ENCODE measurements at regions not wholly inside any gene's neighbourhood (a gene's known extent, or its start where the extent isn't known, plus 50 kb on each side); places are given as distances from the start of the nearest gene placed in this dataset.

DNA sequence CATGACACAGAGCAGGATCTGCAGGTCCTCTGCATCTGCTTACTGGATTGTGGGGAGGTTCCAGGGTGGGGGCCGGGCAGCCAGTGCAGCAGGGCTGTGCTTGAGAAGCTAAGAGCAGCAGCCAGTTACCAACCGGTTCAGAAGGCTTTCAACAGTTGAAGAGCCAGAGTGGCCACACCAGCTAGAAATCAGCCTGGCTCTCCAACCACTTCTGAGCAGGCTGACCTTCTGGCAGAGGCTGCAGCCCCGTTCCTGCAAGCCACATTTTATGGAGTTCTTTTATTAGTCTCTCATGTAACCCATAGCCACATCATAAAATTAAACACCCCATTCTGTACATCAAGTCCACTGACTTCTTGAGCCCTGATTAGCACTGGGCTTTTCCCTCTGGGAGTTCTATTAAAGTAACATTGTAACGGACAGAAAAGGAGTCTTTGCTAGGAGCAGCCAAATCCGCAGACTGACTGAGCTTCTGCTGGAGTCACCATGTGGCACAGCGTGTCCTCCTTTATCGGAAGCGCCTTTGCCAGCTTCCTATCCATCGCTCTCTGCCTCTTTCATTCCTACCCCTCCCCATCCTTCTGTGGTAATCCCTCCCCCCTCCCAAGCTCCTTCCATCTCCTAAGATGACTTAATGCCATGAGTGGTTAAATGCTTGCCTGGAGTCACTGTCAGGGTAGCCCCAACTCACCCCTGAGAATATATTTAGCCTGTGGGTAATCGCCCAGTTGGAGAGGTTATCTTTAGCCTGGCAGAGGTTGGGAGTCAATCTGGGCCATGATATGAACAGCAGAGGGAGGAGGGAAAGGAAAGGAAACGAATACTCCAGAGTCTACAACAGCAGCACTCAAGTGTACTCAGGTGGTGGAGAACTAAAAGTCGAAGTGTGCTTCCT lies 138.5 kb upstream of the HES1 start:
- FAIRE-seq (no peak), DNase-seq (ENCODE audit: extremely low spot score, insufficient read length, low read depth) (no peak)

DNA sequence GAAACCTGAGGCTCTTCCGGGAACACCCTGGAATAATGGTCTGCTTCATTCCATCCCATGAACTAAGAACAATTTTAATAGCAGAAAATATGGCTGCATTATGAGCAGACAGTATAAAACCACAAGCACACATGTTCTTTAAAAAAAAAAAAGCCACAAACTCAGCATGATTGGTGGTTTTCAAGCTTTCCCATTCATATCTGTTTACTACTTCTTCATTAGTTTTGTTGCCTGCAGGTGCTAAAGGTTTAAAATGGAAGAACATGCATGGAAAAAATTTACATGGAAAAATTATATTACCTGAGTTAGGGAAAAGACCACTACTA lies 137.9 kb upstream of the HES1 start:
- DNase-seq (ENCODE audit: extremely low spot score, insufficient read length, low read depth) = no peak

DNA sequence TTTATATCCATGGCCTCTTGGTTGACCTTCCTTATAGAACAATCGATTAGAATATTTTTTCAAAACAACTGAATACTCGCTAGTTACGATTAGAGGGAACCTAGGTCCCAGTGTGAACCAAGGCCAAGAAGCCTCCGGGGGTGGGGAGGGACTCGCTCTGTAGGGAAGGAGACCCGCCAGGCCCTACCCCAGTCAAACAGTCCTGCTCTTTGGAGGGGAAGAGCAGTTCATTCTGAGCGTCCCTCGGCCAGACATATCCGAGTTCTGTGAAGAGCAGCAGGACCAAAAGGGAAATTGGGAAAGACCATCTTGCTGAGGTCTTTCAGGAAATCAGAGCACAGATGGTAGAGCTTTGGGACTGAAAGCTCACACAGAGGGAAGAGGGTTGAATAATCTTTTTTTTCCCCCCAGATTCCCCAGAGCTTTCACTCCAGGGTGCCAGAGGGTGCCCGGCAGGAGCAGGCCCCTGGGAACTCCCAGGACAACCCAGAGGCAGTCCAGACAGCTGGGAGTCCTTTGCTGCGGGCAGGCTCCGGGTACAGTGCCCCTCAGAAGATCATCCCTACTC lies 137.2 kb upstream of the HES1 start:
- DNase-seq (ENCODE audit: extremely low spot score, insufficient read length, low read depth) (no peak), FAIRE-seq (no peak)

More for the DNA sequence above, 137.9 kb upstream of the HES1 start:
- no peak for FAIRE-seq

DNA sequence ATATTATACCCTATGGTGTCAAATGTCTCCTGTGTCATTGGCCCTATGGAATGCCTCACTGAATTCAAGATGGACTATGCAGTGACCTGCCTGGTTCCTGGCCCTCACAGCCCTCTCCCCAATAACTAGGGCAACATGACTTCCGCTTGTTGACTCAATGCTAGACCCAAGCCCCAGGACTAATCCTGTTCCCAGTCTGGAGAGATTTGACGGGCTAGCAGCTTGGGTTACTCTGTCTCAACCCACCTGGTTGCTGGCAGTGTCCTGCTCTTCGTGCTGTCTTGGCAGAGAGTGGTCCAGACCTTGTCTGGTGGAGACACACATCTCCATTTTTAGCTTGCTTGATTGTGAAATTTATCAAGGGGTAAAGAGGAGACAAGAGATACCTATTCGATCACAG lies 135.8 kb upstream of the HES1 start:
- FAIRE-seq (no peak), DNase-seq (ENCODE audit: extremely low spot score, insufficient read length, low read depth) (no peak)

DNA sequence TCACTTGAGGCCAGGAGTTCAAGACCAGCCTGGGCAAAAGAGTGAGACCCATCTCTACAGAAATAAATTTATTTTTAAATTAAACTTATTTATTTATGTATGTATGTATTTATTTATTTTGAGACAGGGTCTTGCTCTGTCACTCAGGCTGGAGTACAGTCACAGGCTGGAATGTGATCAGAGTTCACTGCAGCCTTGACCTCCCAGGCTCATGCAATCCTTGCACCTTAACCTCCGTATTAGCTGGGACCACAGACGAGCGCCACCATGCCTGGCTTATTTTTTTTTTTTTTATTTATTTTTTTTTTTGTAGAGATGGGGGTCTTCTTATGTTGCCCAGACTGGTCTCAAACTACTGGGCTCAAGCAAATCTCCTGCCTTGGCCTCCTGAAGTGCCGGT lies 135.2 kb upstream of the HES1 start:
- DNase-seq (ENCODE audit: extremely low spot score, insufficient read length, low read depth) (no peak), FAIRE-seq (no peak)

DNA sequence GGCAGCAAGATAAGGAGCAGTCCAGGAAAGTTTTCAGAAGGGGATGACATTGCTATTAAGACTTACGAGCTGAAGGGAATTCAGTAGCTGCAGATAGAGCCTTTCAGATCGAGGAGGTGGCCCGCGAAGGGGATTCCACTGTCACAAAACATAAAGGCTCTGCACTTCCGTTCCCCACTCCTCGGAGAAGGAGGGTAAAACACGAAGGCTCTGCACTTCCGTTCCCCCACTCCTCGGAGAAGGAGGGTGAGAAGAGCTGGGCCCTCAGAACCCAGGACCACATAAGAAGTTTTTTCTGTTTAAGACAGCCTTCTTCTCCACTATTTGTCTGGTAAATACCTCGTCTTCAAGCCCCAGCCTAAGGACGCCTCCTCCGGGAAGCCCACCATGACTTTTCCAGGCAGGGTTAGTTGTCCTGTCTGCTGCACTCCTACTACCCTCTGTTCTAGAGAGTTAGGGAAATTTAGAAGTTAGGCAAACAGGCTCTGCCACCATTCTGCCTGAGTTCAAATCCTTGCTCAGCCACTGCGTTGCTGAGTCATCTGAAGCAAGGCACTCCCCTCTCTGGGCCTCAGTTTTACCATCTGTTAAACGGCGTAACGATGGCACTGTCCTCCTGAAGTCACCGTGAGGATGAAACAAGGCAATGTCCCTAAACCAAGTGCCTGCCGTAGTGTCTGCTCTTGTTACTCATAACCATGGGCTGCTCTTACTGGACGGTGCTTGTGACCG lies 134.1 kb upstream of the HES1 start:
- FAIRE-seq = no peak
- DNase-seq (ENCODE audit: extremely low spot score, insufficient read length, low read depth) = no peak

DNA sequence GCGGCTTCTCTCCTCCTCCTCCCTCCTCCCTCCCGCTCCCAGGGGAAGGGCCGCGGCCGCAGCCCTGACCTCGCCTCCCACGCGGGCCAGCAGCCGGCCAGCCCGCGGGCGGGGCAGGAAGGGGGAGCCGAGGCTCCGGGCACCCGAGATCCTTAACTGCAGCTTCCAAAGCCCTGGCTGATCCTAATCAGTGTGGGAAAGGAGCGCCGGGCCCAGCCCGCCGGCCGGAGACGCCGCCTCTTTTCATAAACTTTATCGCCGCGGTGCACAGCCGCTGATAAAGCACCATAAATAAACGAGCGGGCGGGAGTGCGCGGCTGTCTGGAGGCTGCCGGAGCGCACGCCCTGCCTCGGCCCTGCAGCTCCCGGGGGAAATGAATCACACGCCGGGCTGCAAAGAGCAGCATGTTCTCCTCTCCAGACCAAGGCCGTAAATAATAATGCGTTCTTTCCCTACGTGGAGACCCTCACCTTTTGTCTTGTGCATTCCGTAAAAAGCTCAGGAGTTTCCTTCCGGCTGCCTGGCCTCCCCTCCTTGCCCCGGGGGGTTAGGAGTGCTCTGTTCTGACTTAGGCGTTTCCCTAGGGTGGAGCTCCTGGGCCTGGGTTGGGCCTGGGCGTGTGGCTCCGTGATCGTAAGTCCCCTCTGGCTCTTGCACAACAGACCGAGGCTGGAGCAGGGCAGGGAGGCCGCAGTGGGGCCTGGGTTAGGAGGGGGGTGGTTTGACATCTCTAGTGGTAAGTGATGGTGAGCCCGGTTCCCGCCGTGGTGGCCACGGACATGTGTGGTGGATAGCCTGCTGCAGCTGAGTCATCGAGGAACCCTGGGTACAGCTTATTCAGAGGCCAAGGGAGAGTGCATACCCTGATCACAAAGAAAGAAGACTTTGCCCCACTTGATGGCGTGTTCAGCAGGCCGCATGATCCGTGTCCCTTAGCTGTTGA lies 132.6 kb upstream of the HES1 start:
- DNase-seq (ENCODE audit: extremely low spot score, insufficient read length, low read depth) = peak; percentile 47

DNA sequence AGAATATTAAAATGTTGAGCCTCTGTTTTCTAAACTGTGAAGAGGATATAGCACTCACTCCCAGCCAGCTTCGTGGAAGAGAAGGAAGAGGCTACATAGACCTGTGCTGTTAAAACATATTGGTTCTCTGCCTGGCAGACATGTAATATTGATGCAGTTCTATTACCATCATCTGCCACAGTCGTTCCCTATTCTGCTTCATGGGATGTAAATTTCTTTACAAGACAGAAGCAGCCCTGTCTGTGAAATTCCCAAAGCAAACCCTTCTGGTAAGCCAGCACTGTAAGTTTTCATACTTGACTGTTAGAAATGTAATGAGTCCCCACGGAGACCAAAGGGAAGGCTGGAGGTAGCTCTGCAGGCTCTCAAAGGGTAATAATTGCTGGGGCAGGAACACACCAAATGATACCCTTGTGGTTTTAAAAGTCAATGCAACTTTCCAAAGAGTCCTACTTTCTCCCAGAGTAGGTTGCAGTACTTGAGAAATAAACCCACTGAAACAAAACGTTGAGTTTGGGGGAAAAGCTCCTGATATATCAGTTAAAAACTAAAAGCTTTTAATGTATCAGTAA lies 129.9 kb upstream of the HES1 start:
- DNase-seq (ENCODE audit: extremely low spot score, insufficient read length, low read depth) = no peak
- no peak for FAIRE-seq

More for the DNA sequence above, 132.6 kb upstream of the HES1 start:
- peak; percentile 38 for FAIRE-seq

DNA sequence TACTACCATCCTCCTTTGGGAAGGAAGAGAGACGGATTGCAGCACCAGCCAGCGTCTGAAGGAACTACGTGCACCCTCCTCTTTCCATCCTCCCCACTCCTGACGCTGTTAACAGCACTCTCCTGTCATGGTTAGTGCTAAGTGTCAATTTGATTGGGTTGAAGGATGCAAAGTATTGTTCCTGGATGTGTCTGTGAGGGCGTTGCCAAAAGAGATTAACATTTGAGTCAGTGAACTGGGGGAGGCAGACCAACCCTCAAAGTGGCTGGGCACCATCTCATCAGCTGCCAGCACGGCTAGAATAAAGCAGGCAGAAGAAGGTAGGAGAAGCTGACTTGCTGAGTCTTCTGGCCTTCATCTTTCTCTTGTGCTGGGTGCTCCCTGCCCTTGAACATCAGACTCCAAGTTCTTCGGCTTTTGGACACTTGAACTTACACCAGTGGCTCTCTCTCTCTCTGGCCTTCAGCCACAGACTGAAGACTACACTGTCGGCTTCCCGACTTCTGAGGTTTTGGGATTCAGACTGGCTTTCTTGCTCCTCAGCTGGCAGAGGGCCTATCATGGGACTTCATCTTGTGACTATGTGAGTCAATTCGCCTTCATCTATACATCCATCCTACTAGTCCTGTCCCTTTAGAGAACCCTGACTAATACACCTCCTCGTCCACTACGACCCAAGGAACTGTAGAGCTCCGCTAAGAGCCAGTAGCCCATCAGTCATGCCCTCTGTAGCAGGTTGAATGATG lies 128.2 kb upstream of the HES1 start:
- DNase-seq (ENCODE audit: extremely low spot score, insufficient read length, low read depth) = no peak
- FAIRE-seq = no peak

DNA sequence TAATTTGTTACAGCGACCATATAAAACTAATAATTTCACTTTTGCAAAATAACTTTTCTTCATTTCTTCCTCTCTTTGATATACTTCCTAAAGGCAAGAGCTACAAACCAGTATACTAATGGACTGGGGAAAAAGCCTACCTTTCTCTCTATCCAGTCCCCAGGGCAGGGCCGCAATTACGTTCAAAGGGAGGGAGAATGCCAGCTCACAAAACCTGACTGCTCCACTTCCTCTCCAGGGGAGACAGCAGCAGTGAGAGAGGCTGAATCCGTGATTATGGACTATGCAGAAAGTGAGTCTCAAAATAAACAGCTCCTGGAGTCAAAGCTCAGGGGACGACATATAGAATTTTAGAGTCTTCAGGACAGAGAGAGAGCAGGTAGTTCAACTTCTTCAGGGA lies 126.9 kb upstream of the HES1 start:
- DNase-seq (ENCODE audit: extremely low spot score, insufficient read length, low read depth) (no peak), FAIRE-seq (no peak)

DNA sequence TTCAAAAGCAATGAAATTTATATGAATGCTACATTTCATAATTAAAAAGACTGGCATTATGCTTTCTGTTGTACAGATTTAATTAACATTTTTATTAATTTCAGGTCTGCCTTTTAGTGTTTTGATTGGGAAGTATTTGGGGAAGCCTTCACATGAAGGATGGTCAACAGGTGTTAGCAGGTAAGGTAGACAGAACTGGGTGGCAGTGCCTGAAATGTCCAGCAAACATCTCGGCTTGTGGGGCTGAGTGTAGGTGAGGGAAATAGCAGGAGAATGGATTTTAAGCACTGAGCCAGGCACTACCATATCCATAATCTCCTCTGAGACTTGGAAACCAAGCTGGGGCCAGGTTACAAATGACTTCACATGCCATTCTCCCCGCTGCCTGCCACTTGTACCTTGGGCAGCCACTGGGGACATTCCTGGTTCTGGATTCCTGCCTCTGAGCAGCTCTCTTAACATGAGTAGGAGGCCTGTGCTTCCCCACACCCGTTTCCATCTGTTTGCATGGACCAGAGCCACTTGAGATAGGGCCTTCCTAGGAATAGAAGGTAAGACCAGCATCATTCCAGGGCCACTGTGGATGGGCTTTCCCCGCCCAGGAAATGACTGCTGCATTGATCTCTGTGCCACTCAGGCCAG lies 125.9 kb upstream of the HES1 start:
- DNase-seq (ENCODE audit: extremely low spot score, insufficient read length, low read depth) (no peak), FAIRE-seq (no peak)

DNA sequence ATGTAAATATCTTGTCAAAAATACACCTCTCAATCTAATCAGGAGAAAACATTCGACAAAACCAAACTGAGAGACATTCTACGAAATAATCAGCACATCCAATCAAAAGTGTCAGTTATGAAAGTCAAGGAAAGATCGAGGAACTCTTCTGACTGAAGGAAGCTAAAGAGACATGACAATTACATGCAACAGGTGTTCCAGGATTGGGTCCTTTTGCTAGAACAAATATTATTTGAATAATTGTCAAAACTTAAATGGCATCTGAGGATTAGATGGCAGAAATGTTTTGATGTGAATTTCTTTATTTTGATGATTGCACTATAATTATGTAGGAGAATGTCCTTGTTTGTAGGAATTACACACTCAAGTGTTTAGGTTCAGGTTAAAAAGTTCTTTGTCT lies 124.1 kb upstream of the HES1 start:
- DNase-seq (ENCODE audit: extremely low spot score, insufficient read length, low read depth) (no peak), FAIRE-seq (no peak)

DNA sequence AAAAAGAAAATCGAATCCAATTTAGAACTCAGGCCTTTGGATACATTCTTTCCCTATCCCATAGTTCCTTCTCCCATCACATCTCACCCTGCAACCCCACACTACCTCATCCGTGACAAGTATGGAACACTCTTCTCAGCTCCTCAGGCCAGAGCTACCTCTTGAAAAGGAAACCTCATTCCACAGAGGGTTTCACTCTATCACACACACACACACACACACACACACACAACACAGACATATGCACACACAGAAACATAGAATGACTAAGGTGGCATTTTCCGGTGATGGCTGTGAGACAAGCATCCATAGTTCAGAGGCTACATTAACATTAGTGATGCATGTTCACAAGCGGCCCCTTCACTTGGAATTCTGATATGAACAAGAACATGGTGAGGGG lies 122.0 kb upstream of the HES1 start:
- FAIRE-seq (no peak), DNase-seq (ENCODE audit: extremely low spot score, insufficient read length, low read depth) (no peak)

DNA sequence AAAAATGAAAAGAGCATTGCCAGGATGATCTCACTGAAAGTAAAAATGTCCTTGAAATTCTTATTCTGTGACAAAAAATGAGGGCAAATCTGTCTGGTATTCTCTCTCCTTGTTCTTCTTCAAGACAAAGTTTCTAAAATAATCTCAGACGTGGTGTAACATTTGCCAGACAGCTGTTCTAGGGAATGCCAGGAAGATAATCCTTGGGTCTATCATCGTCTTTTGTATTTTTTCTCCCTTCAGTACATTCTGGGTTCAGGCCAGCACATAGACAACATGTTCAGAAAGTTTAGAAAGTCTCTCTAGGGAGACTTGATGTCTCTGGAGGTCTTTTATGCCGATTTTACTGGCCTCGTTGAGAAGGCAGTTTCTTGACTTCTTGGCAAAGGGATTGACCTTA lies 121.2 kb upstream of the HES1 start:
- FAIRE-seq = no peak
- DNase-seq (ENCODE audit: extremely low spot score, insufficient read length, low read depth) = no peak

DNA sequence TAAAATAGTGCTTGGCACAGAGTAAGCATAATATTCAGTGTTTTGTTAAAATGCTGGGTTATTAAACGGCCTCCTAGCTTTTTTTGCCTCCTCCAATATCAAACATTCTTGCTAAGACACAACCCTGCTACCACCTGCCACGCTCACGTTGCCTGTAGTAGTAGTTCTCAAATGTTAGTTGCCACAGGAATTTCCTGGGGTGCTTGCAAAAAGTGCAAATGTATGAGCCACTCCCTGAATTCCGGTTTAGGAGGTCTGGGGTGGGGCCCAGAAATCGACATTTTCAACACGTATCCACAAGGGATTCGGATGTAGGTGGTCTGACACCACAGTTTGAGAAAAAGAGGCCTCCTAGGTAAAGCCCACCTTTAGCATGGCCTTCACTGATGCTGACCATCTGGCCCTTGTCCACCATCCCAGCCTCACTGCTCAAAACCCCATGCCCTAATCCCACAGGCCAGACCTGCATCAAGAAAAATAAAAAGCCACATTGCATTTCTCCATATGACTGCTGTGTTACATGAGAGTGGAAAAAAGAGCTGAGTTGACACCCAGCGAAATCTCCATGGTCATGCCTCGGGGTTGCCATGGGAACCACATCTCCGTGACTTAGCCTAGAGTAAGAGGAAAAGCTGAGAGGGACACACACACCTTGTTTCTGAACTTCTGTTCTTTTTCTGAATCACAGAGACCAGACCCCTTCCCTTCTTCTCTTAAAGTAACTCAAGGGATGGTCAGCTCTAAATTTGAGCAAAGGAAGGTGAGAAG lies 116.4 kb upstream of the HES1 start:
- no peak for FAIRE-seq
- DNase-seq (ENCODE audit: extremely low spot score, insufficient read length, low read depth) = no peak

DNA sequence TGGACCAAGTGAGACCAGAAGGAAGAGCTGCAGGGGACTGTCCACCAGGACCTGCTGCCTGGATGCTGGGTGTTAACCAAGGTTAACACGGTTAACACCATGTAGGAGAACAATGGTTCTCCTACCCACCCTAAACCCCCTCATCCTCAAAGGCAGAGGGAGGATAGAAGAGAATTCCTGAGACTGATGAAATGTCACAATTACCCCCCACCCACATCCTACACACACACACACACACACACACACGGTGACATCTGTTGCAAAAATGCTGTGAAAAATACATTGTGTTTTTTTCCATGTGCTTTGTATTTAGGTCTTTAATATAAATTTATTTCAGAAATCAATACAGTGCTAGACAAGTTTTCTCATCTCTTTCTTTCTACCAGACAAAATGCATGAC lies 113.9 kb upstream of the HES1 start:
- DNase-seq (ENCODE audit: extremely low spot score, insufficient read length, low read depth) (no peak), FAIRE-seq (no peak)

DNA sequence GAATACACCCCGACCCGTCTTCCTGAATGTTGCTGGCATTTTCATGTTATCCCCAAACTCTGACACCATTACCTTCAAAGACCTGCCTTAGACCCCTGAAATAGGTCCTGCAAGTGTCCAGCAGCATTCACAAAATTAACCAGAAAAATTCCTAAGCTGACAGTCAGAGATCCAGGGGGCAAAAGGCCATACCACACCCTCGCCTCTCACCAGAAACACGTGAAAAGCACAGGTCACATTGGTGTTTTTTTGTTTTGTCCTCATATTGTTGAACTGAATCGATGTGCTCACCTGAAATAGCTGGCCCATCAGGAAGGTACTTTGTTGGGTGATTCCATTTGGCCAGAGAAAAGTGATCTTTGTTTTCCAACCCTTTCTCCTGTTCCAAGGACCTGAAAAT lies 113.1 kb upstream of the HES1 start:
- no peak for FAIRE-seq
- no peak for DNase-seq (ENCODE audit: extremely low spot score, insufficient read length, low read depth)
